T-helper 2 cell treated with Interferon-gamma antibody and Interleukin-4, amounts not matched to agents 5 μg/mL and 100 μg/mL, for 36 hours (primary cell): ENCODE measurements at regions not wholly inside any gene's neighbourhood (a gene's known extent, or its start where the extent isn't known, plus 50 kb on each side); places are given as distances from the start of the nearest gene placed in this dataset.
A peak's percentile ranks its signal among the peaks of the same experiment; 100 is the strongest.

Experiments
- DNase-seq: peaks from one replicate; pipeline ENCODE4 v3.0.0; 2021; ENCODE audit warnings: low spot score
- H3K27ac Mint-ChIP-seq: one replicate; pipeline ENCODE4 v1.8.0; 2021; ENCODE audit warnings: mild to moderate bottlenecking, mixed read lengths
- H3K27me3 Mint-ChIP-seq: one replicate; pipeline ENCODE4 v1.8.0; 2021; ENCODE audit warnings: low read depth, mixed read lengths
- H3K36me3 Mint-ChIP-seq: one replicate; pipeline ENCODE4 v1.8.0; 2021; ENCODE audit warnings: low read depth, mixed read lengths
- H3K4me1 Mint-ChIP-seq: one replicate; pipeline ENCODE4 v1.8.0; 2021; ENCODE audit warnings: low read depth, mixed read lengths
- H3K4me3 Mint-ChIP-seq: one replicate; pipeline ENCODE4 v1.8.0; 2022; ENCODE audit warnings: mild to moderate bottlenecking, moderate library complexity, mixed read lengths
- H3K9me3 Mint-ChIP-seq: one replicate; pipeline ENCODE4 v1.8.0; 2021; ENCODE audit warnings: mixed read lengths

DNA sequence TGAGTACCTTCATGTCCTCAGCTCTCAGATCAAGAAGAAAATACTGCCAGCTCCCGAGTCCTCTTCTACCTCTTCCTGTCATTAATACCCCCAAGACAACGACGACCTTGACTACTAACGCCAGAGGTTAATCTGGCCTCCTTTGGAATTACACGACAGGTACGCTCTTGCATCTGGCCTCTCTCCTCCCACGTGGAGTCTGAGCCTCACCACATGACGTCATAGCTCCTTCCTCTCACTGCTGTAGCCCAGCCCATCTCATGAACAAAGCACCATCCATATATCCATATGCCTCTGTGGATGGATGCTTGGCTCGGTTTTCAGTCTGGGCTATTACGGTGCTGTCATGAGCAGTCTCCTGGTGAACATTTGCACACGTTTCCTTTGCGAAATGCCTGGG, 110.2 kb upstream of the TNRC6C start:
- no peak overlapping the region for H3K4me3 Mint-ChIP-seq
- H3K27ac Mint-ChIP-seq, result no peak overlapping the region
- no peaks in the 10 kb centered on the region for H3K27me3 Mint-ChIP-seq
- no peaks in the 10 kb centered on the region for H3K36me3 Mint-ChIP-seq
- no peaks in the 10 kb centered on the region for H3K9me3 Mint-ChIP-seq
- no peak for DNase-seq
- peaks cover 20% of the 10 kb centered on the region for H3K4me1 Mint-ChIP-seq

DNA sequence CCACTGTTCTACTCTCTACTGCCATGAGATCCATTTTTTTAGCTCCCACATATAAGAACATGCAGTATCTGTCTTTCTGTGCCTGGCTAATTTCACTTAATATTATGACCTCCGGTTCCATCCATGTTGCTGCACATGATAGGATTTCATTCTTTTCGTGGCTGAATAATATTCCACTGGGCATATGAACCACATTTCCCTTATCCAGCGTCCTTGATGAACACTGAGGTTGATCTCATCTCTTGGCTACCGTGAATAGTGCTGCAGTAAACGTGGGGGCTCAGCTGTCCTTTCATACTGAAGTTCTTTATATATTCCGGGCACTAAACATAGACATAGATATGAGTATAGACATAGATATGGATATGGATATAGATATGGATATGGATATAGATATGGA, 109.3 kb upstream of the TNRC6C start:
- Mint-ChIP-seq H3K9me3 (no peaks in the 10 kb centered on the region), H3K4me3 (no peak overlapping the region), H3K4me1 (peaks cover 12% of the 10 kb centered on the region), H3K27me3 (no peaks in the 10 kb centered on the region), H3K27ac (no peak overlapping the region), H3K36me3 (no peaks in the 10 kb centered on the region)
- DNase-seq, result no peak

DNA sequence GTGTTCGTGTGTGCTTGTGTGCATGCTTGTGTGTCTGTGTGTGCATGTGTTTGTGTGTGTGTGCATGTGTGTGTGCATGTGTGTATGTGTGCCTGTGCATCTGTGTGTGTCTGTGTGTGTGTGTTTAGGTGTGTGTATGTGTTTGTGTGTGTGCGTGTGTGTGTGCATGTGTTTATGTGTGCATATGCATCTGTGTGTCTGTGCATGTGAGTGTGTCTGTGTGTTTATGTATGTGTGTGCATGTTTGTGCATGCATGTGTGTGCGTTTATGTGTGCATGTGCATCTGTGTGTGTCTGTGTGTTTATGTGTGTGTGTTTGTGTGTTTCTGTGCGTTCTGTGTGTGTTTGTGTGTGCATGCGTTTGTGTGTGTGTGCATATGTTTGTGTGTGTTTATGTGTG, 106.6 kb upstream of the TNRC6C start:
- Mint-ChIP-seq H3K4me3 (no peak overlapping the region), H3K27ac (no peak overlapping the region), H3K36me3 (no peaks in the 10 kb centered on the region), H3K4me1 (peaks cover 5% of the 10 kb centered on the region), H3K27me3 (no peaks in the 10 kb centered on the region), H3K9me3 (no peaks in the 10 kb centered on the region)
- DNase-seq, result no peak

DNA sequence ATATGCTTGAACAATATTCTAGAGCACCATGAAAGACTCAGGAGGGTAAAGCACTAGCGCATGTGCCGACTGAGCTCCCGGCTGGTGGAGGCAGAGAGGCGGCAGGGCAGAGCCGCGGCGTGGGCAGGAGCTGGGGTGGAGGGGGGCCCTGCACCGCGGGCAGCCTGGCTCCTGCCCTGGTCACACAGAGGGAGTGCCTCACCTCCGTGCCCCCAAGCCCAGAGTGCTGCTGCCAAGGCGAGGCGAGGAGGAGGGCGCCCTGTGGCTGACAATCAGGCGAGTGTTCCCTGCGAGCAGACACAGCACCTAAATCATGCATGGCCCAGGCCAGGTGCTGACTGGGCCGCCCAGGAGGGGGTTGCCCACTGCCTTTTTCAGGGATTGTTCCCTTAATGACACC, 105.8 kb upstream of the TNRC6C start:
- Mint-ChIP-seq H3K36me3 (no peaks in the 10 kb centered on the region), H3K27ac (no peak overlapping the region), H3K4me3 (no peak overlapping the region), H3K4me1 (peaks cover 13% of the 10 kb centered on the region), H3K9me3 (no peaks in the 10 kb centered on the region), H3K27me3 (no peaks in the 10 kb centered on the region)
- no peak for DNase-seq

DNA sequence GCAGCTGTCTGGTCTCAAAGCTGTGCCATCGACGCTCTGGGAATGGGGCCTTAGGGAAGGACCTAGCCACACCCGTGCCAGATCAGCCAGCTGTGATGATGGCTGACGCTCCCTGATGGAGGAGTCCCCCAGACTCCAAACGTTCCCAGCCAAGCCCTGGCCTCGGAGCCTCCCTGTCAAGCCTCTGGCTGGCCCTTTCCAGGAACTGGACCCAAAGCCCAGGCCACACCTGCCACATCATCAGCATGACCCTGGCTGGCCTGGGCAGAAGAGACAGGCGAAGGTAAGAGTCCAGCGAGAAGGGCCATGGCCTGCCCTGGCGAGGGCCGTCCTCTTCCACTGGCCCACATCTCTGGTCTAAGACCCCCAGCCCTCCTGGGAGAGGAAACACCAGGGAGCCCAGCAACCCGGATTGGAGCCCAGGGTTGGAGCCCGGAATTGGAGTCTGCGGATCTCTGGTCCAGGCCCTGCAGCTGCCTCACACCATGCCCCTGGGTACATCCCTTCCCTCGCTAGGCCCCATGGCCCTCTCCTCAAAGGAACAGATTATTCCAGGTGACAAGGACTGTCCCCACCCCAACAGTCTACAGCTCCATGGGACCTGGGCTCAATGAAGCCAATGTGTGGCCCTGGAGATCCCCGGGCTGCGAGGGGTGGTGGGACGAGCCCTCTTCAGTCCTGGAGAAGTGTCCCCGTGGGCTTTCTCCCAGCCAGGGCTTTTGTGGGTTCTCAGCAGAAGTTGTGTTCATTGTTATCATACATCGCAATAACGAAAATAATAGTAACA, 105.1 kb upstream of the TNRC6C start:
- Mint-ChIP-seq H3K36me3 (no peaks in the 10 kb centered on the region), H3K27me3 (no peaks in the 10 kb centered on the region), H3K4me1 (peaks cover 13% of the 10 kb centered on the region), H3K27ac (no peak overlapping the region), H3K9me3 (peaks cover 3% of the 10 kb centered on the region), H3K4me3 (no peak overlapping the region)
- DNase-seq, result no peak

DNA sequence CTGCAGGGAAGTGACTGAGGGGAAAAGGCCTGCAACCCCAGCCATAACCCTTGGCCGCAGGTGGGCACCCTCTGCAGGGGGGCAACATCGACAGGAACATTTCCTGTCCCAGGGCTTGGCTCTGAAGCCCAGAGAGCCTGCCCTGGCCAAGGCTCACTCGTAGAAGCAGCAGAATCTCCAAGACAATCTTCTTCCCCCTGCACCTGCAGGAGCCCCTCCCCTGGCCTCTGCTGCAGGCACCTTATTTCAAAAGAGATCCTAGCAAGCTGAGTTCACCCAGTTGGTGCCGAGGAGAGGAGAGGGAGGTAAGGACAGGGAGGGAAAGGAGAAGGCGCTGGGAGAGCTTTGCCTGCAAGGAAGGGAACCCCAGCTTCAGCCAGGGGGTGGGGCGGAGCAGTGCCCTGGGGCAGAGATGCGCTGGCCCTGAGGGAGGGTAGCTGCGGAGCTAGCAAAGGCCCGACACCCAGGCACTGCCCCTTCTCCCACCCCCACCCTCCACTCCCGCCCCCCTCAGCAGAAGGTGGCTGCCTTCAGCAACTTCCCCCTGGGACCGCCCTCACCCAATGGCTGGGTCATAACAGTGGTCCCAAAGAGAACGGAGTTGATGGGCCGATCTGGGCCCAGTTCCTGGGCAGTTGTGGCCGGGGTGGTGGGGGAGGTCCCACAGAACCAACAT, 104.3 kb upstream of the TNRC6C start:
- no peak overlapping the region for H3K27ac Mint-ChIP-seq

DNA sequence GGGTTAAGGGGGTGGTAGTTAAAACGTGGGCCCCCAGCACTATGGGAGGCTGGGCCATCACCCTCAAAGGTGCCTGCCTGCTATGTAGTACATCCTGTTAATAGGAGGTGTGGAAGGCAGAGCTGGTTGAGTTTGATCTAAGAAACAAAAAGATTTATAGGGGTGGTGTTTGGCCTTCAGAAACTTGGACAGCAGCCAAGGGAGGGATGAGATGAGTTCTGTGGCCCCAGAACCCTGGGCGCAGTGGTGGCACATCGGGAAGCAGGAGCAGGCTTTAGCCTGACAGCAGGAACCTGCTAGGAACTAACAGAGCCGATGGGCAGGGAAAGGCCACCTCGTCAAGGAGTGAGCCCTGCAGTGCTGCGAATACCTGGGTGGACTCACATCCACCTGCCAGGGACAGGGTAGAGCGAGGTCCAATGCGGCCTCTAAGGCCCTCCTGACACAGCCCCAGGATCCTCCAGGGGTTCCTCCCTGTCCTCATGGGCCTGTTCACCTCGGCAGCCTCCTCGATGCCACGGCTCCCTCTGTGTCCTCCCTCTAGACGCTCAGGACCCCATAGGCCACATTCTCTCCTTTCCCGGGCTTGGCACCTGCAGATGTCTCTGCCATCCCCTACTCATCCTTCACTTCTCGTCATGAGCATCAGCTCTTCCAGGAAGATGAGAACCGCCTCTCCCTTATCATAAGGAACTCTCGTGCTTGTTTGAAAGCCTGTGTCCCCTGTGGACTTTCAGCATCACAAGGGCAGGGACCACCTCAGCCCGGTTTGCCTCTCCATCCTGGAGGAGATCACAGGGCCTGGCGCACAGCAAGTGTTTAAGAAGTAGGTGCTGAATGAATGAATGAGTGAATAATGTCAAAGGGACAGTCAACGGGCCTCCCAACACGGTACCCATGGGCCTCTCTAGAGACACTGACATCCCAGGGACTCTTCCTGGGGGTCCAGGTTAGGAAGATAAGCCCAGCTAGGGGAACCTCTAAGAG, 103.5 kb upstream of the TNRC6C start:
- DNase-seq, result no peak
- H3K27me3 Mint-ChIP-seq, result peaks cover 8% of the 10 kb centered on the region
- H3K4me3 Mint-ChIP-seq, result no peak overlapping the region
- peaks cover 13% of the 10 kb centered on the region for H3K4me1 Mint-ChIP-seq
- peaks cover 7% of the 10 kb centered on the region for H3K9me3 Mint-ChIP-seq
- H3K27ac Mint-ChIP-seq, result peak overlapping the region; percentile 18
- no peaks in the 10 kb centered on the region for H3K36me3 Mint-ChIP-seq

More for the DNA sequence above, 104.3 kb upstream of the TNRC6C start:
- Mint-ChIP-seq H3K4me1 (peaks cover 13% of the 10 kb centered on the region), H3K4me3 (no peak overlapping the region), H3K9me3 (peaks cover 7% of the 10 kb centered on the region), H3K27me3 (peaks cover 2% of the 10 kb centered on the region), H3K36me3 (no peaks in the 10 kb centered on the region)
- DNase-seq, result no peak

DNA sequence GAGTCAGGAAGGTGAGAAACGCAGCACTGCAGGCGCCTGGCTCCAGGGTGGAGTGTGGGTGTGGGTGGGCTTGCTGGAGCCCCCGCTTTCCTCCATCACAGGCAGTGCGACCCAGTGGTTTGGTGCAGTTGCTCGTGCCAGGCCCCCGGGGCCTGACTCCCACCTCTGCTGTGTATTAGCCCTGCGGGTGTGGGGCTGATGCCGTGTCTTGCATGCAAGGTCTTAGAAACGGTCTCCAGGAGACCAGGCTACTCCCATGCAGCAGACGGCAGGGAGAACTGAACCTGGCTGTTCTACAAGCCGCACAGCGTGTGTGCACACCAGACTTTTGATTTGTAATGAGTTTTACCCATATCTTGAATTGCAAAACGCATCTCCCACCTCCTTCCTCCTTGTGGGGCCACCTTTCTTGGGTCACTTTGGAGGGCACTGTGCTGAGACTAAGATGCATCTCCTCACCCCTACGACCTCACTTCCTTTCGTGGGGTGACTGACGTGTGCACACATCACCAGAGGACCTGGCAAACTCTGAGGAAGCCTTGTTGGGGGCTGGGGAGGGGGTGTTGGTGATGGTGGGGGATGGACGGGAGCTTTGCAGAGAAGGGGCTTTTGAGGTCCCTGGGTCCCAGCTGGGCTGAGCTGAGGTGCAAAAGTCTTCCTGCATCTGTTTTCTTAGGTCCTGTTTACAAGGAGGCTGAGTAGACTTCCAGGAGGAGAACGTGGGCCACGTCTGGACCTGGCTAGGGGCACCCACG, 101.8 kb upstream of the TNRC6C start:
- Mint-ChIP-seq H3K4me3 (no peak overlapping the region), H3K27ac (peak overlapping the region; percentile 61), H3K9me3 (peaks cover 7% of the 10 kb centered on the region), H3K4me1 (peaks cover 13% of the 10 kb centered on the region), H3K36me3 (no peaks in the 10 kb centered on the region), H3K27me3 (peaks cover 20% of the 10 kb centered on the region)
- no peak for DNase-seq

DNA sequence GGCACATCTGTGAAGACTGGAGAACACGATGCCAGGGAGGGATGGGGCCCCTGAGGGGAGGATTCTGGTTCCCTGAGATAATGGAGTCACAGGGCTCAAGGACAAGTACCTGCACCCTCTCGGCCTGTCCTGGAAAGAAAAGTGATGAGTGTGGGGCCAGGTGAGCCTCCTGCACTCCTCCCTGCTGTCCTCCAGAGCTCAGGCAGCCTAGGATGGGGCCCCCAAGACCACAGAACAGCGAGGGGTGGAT, 101.3 kb upstream of the TNRC6C start:
- Mint-ChIP-seq H3K27ac (peak overlapping the region; percentile 61), H3K4me1 (peaks cover 13% of the 10 kb centered on the region), H3K4me3 (no peak overlapping the region)

DNA sequence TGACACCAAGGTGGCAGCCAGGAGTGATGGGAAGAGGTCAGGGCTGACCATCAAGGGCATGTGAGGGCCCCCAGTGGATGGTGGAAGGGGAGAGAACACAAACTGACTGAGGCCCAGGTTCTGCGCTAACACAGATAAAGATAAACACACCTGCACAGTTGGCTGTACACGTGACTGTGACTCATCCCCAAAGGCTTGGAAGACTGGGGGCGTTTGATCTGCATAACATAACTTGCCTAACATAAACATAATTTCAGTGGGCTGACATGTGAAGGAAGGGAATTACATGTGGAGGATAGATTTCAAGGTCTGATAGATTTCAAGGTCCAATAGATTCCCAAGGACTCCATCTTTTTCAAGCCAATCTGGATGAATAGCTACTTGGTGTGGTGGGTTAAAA, 100.9 kb upstream of the TNRC6C start:
- H3K27ac Mint-ChIP-seq, result no peak overlapping the region
- no peak overlapping the region for H3K4me3 Mint-ChIP-seq
- peaks cover 13% of the 10 kb centered on the region for H3K4me1 Mint-ChIP-seq
- no peaks in the 10 kb centered on the region for H3K36me3 Mint-ChIP-seq
- peaks cover 20% of the 10 kb centered on the region for H3K27me3 Mint-ChIP-seq
- no peak for DNase-seq
- H3K9me3 Mint-ChIP-seq, result peaks cover 7% of the 10 kb centered on the region

More for the DNA sequence above, 101.3 kb upstream of the TNRC6C start:
- Mint-ChIP-seq H3K9me3 (peaks cover 7% of the 10 kb centered on the region), H3K27me3 (peaks cover 20% of the 10 kb centered on the region), H3K36me3 (no peaks in the 10 kb centered on the region)
- DNase-seq, result no peak

DNA sequence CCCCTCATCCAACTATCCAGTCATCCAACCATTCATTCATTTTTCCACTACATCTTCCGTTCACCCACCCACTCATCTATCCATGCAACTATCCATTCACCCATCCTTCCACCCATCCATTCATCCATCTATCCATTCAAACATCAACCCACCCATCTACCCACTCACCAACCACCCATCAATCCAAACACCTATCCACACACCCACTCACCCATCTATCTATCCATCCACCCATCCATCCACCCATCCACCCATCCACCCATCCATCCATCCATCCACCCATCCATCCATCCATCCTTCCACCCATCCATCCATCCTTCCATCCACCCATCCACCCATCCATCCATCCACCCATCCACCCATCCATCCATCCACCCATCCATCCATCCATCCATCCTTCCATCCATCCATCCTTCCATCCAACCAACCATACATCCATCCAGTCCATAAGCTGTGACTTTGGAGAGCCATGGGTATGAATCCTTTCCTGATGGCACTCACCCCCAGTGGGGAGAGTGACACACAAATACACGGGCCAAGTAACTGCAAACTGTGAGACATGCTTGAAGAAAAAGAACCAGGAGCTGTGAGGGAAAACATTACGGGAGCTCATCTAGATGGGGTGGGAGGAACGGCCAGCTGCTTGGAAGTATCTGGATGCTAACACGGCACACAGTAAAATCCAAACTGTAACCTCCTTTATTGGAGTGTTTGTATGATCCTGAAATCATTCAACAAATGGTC, 100.0 kb upstream of the TNRC6C start:
- peaks cover 7% of the 10 kb centered on the region for H3K9me3 Mint-ChIP-seq
- H3K27ac Mint-ChIP-seq, result no peak overlapping the region
- peaks cover 20% of the 10 kb centered on the region for H3K27me3 Mint-ChIP-seq
- peaks cover 15% of the 10 kb centered on the region for H3K4me1 Mint-ChIP-seq
- no peak for DNase-seq
- no peaks in the 10 kb centered on the region for H3K36me3 Mint-ChIP-seq
- H3K4me3 Mint-ChIP-seq, result no peak overlapping the region

DNA sequence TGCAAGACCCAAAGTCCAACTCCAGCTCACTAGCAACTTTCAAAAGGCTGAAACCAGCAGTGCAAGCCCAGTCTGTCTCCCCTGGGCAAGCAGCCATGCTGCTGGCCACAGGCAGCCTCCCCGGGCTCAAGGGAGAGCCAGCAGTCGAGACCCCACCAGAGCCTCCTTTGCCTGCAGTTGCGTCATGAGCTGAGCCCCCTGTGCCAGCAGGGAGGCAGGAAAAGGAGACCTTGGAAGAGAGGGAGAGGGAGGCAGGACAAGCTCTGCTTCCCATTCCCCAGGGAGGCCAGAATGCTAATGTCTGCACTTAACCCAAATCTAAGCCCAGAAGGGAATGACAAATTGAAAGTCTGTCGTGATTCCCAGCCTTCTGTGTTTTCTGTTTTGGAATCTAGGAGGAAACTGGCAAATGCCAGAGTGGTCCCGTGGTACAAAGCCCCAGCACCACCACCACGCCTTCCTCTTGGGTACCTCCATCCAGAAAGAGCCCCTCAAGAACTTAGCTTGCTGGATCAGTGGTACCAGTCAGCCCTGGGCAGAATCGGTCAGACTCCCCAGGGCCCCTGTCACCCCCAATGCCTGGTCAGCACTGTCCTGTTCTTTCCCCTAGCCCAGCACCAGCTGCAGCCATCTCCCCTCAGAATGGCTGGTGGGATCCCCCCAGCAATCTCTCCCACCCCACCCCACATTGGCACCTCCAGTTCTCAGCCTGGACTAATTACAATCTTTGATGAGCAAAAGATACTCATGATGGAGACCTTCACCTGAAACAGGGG, 99.3 kb upstream of the TNRC6C start:
- DNase-seq, result no peak
- H3K4me3 Mint-ChIP-seq, result no peak overlapping the region
- peaks cover 20% of the 10 kb centered on the region for H3K4me1 Mint-ChIP-seq
- no peak overlapping the region for H3K27ac Mint-ChIP-seq
- no peaks in the 10 kb centered on the region for H3K36me3 Mint-ChIP-seq
- peaks cover 20% of the 10 kb centered on the region for H3K27me3 Mint-ChIP-seq
- H3K9me3 Mint-ChIP-seq, result peaks cover 7% of the 10 kb centered on the region
